IMR-90 (cell line): ENCODE measurements at regions not wholly inside any gene's neighbourhood (a gene's known extent, or its start where the extent isn't known, plus 50 kb on each side); places are given as distances from the start of the nearest gene placed in this dataset.
A peak's percentile ranks its signal among the peaks of the same experiment; 100 is the strongest.

Experiments
- ATAC-seq: fragments of 200-7000 bp; cut with Tn5 transposase; 2 replicates; pipeline ENCODE4 v1.9.1; 2020; ENCODE audit warnings: low read depth, mild to moderate bottlenecking, moderate library complexity
- BruUV-seq: library from RNA; stranded (reverse); fragments of 400-500 nt; replicated peaks from 2 replicates; lab custom pipeline; 2021; lab: Mats Ljungman, UMichigan
- CTCF ChIA-PET: fragments of 300-600 bp; formaldehyde crosslinking; extraction: SDS; loops from one replicate; lab custom pipeline; 2021; ENCODE audit warnings: antibody characterized with exemption; lab: Yijun Ruan, JAX
- POLR2A ChIA-PET: fragments of 300-600 bp; sonication (Branson Sonifier 250); formaldehyde crosslinking; loops from one replicate; lab custom pipeline; 2022; ENCODE audit warnings: antibody characterized with exemption; ENCODE audit not compliant: unreplicated experiment; lab: Charles Lee
- DNase-seq: peaks from one replicate; pipeline ENCODE4 v3.0.0; 2013
- H2AFZ ChIP-seq: replicated peaks from 2 replicates; pipeline ENCODE3; 2013; ENCODE audit warnings: low read length, mild to moderate bottlenecking; ENCODE audit not compliant: poor library complexity
- H2AK5ac ChIP-seq: 2 replicates; pipeline ENCODE4 v1.6.1; 2013; ENCODE audit warnings: low read depth, low read length, inconsistent platforms
- H2AK9ac ChIP-seq: replicated peaks from 2 replicates; pipeline ENCODE3; 2013; ENCODE audit warnings: mild to moderate bottlenecking, low read depth, low read length, moderate library complexity; ENCODE audit not compliant: poor library complexity
- H2BK120ac ChIP-seq: 2 replicates; pipeline ENCODE4 v1.6.1; 2013; ENCODE audit warnings: low read depth, low read length, inconsistent platforms
- H2BK15ac ChIP-seq: 3 replicates; pipeline ENCODE4 v1.6.1; 2013; ENCODE audit warnings: low read depth, low read length, inconsistent platforms
- H2BK20ac ChIP-seq: 2 replicates; pipeline ENCODE4 v1.6.1; 2013; ENCODE audit warnings: low read depth, mild to moderate bottlenecking, inconsistent platforms, low read length, moderate library complexity
- H2BK5ac ChIP-seq: 2 replicates; pipeline ENCODE4 v1.6.1; 2013; ENCODE audit warnings: mild to moderate bottlenecking, low read depth, low read length, inconsistent platforms; ENCODE audit not compliant: poor library complexity, severe bottlenecking
- H3K14ac ChIP-seq: replicated peaks from 2 replicates; pipeline ENCODE4 v1.6.1; 2013; ENCODE audit warnings: low read depth, low read length, inconsistent platforms
- H3K18ac ChIP-seq: 2 replicates; pipeline ENCODE4 v1.6.1; 2013; ENCODE audit warnings: low read depth, low read length, control low read depth
- H3K23ac ChIP-seq: 2 replicates; pipeline ENCODE4 v1.6.1; 2013; ENCODE audit warnings: low read depth, low read length, inconsistent platforms
- H3K27ac ChIP-seq: 2 replicates; pipeline ENCODE4 v1.5.1; 2013; ENCODE audit warnings: mild to moderate bottlenecking, control low read depth, low read length; ENCODE audit not compliant: insufficient read depth
- H3K27me3 ChIP-seq: 2 replicates; pipeline ENCODE4 v1.6.1; 2013; ENCODE audit warnings: low read length; ENCODE audit not compliant: control insufficient read depth, insufficient read depth
- H3K36me3 ChIP-seq: 2 replicates; pipeline ENCODE4 v1.6.1; 2013; ENCODE audit warnings: low read length, mixed read lengths; ENCODE audit not compliant: control insufficient read depth, insufficient read depth
- H3K4ac ChIP-seq: 2 replicates; pipeline ENCODE4 v1.6.1; 2013; ENCODE audit warnings: low read depth, low read length, inconsistent platforms
- H3K4me1 ChIP-seq: 2 replicates; pipeline ENCODE4 v1.6.1; 2013; ENCODE audit warnings: low read length, mixed read lengths; ENCODE audit not compliant: control insufficient read depth, insufficient read depth
- H3K4me2 ChIP-seq: 2 replicates; pipeline ENCODE4 v1.6.1; 2013; ENCODE audit warnings: low read depth, mild to moderate bottlenecking, control low read depth, low read length, moderate library complexity
- H3K4me3 ChIP-seq: 2 replicates; pipeline ENCODE4 v1.5.1; 2013; ENCODE audit warnings: low read depth, mild to moderate bottlenecking, control low read depth, low read length, moderate library complexity; ENCODE audit not compliant: insufficient read depth
- H3K56ac ChIP-seq: 2 replicates; pipeline ENCODE4 v1.6.1; 2013; ENCODE audit warnings: low read length, inconsistent platforms; ENCODE audit not compliant: insufficient read depth; ENCODE audit errors: extremely low read depth
- H3K79me1 ChIP-seq, 2 experiments: 2 replicates each; pipeline ENCODE4 v1.6.1; 2013; ENCODE audit warnings: low read length in 2 of 2, inconsistent platforms in 1 of 2, low read depth in 1 of 2
- H3K9ac ChIP-seq: 2 replicates; pipeline ENCODE4 v1.6.1; 2013; ENCODE audit warnings: low read depth, low read length, control low read depth
- H3K9me1 ChIP-seq: 2 replicates; pipeline ENCODE4 v1.6.1; 2013; ENCODE audit warnings: low read length, inconsistent platforms; ENCODE audit not compliant: insufficient read depth
- H3K9me3 ChIP-seq: 2 replicates; pipeline ENCODE4 v1.6.1; 2013; ENCODE audit warnings: low read length; ENCODE audit not compliant: control insufficient read depth, insufficient read depth
- H4K20me1 ChIP-seq: 2 replicates; pipeline ENCODE4 v1.6.1; 2013; ENCODE audit warnings: low read length, inconsistent platforms; ENCODE audit not compliant: insufficient read depth
- H4K5ac ChIP-seq: 2 replicates; pipeline ENCODE4 v1.6.1; 2013; ENCODE audit warnings: mild to moderate bottlenecking, low read depth, low read length, control low read depth
- H4K8ac ChIP-seq, 2 experiments: 2 replicates each; pipeline ENCODE4 v1.6.1; 2013; ENCODE audit warnings: low read depth in 2 of 2, low read length in 2 of 2, control low read depth in 1 of 2, inconsistent platforms in 1 of 2
- H4K91ac ChIP-seq: 2 replicates; pipeline ENCODE4 v1.6.1; 2013; ENCODE audit warnings: low read depth, low read length, inconsistent platforms; ENCODE audit not compliant: insufficient read depth
- BHLHE40 ChIP-seq: fragments of 150-350 bp; IDR thresholded peaks from 2 replicates; pipeline ENCODE4 v1.6.1; 2016; ENCODE audit warnings: mild to moderate bottlenecking, low read depth, low read length
- CEBPB ChIP-seq: IDR thresholded peaks from 2 replicates; pipeline ENCODE4 v1.6.1; 2012; ENCODE audit warnings: low read depth, low read length, improper control_type of control experiment
- CHD1 ChIP-seq: IDR thresholded peaks from 2 replicates; pipeline ENCODE4 v1.6.1; 2012; ENCODE audit warnings: low read depth, low read length, improper control_type of control experiment
- CTCF ChIP-seq: conservative IDR thresholded peaks from 2 replicates; pipeline ENCODE4 v1.5.1; 2012; ENCODE audit warnings: mild to moderate bottlenecking, low read depth, low read length, improper control_type of control experiment
- ELK1 ChIP-seq: fragments of 150-350 bp; IDR thresholded peaks from 2 replicates; pipeline ENCODE4 v1.6.1; 2016; ENCODE audit warnings: low read depth, mild to moderate bottlenecking, low read length, moderate library complexity, borderline replicate concordance
- FOS ChIP-seq: fragments of 150-350 bp; IDR thresholded peaks from 2 replicates; pipeline ENCODE4 v1.6.1; 2016; ENCODE audit warnings: low read depth, low read length
- MAFK ChIP-seq: IDR thresholded peaks from 2 replicates; pipeline ENCODE4 v1.6.1; 2012; ENCODE audit warnings: low read depth, low read length, improper control_type of control experiment
- MAZ ChIP-seq: IDR thresholded peaks from 2 replicates; pipeline ENCODE4 v1.6.1; 2012; ENCODE audit warnings: low read depth, mild to moderate bottlenecking, low read length, improper control_type of control experiment, moderate library complexity, borderline replicate concordance
- MXI1 ChIP-seq: IDR thresholded peaks from 2 replicates; pipeline ENCODE4 v1.6.1; 2012; ENCODE audit warnings: low read depth, mild to moderate bottlenecking, low read length, moderate library complexity, borderline replicate concordance
- POLR2A ChIP-seq: IDR thresholded peaks from 2 replicates; pipeline ENCODE4 v1.6.1; 2012; ENCODE audit warnings: mild to moderate bottlenecking, low read depth, low read length
- RAD21 ChIP-seq: IDR thresholded peaks from 2 replicates; pipeline ENCODE4 v1.6.1; 2012; ENCODE audit warnings: low read length, improper control_type of control experiment
- RCOR1 ChIP-seq: IDR thresholded peaks from 2 replicates; pipeline ENCODE4 v1.6.1; 2012; ENCODE audit warnings: mild to moderate bottlenecking, low read length, improper control_type of control experiment; ENCODE audit not compliant: insufficient replicate concordance
- RFX5 ChIP-seq: IDR thresholded peaks from 2 replicates; pipeline ENCODE4 v1.8.0; 2012; ENCODE audit warnings: low read depth, mild to moderate bottlenecking, low read length, moderate library complexity
- SMC3 ChIP-seq: fragments of 150-350 bp; IDR thresholded peaks from 2 replicates; pipeline ENCODE4 v1.6.1; 2016; ENCODE audit warnings: low read depth, mild to moderate bottlenecking, antibody characterized with exemption, low read length, moderate library complexity
- USF2 ChIP-seq: fragments of 150-350 bp; IDR thresholded peaks from 2 replicates; pipeline ENCODE4 v1.6.1; 2017; ENCODE audit warnings: mild to moderate bottlenecking, antibody characterized with exemption, low read length, low read depth
- WGBS, 2 experiments: methylation state at CpG; one replicate each; pipeline versions ENCODE4 v1.1.5 to v1.1.7; 2013; ENCODE audit warnings: missing lambda C conversion rate in 2 of 2; ENCODE audit not compliant: insufficient read length in 1 of 2; ENCODE audit errors: extremely low coverage in 2 of 2; 5-methylcytosine and 5-hydroxymethylcytosine counted together
- dilution Hi-C: fragments of 300-500 bp; cut with HindIII; formaldehyde crosslinking; loops from one replicate; pipeline ENCODE4 v1.14.3; 2018; ENCODE audit warnings: low sequenced_read_pairs; ENCODE audit not compliant: unreplicated experiment
- in situ Hi-C: fragments of 300-500 bp; cut with MboI; formaldehyde crosslinking; loops from 3 replicates; pipeline ENCODE4 v1.14.3; 2019; ENCODE audit warnings: low sequenced_read_pairs, inconsistent platforms, mixed read lengths
- intact Hi-C: fragments of 100-400 bp; cut with micrococcal nuclease; formaldehyde crosslinking; loops from 2 replicates; pipeline ENCODE4 v1.10.0; 2022

- Histone ChIP-seq H3K4ac (no peak overlapping the region), H4K20me1 (no peaks in the 10 kb centered on the region), H3K4me3 (no peak overlapping the region), H2AFZ (no peak overlapping the region), H3K4me2 (no peak overlapping the region), H4K91ac (0 out of 2 replicates have a peak overlapping the region, but pooled peaks have one; percentile 21), H3K9ac (no peak overlapping the region), H2AK5ac (no peak overlapping the region), H2AK9ac (no peak overlapping the region), H4K5ac (no peak overlapping the region), H2BK15ac (no peak overlapping the region), H3K56ac (no peak overlapping the region), H3K9me1 (no peaks in the 10 kb centered on the region), H2BK120ac (no peak overlapping the region), H3K18ac (no peak overlapping the region), H3K27me3 (no peaks in the 10 kb centered on the region), H3K9me3 (peaks cover 2% of the 10 kb centered on the region), H2BK5ac (no peak overlapping the region), H4K8ac (no peak overlapping the region), H3K4me1 (peaks cover 5% of the 10 kb centered on the region; the same call in 1 of the 2 replicates), H3K79me1 (no peaks in the 10 kb centered on the region), H3K27ac (no peak overlapping the region), H2BK20ac (0 out of 2 replicates have a peak overlapping the region, but pooled peaks have one; percentile 32), H3K14ac (0 out of 2 replicates have a peak overlapping the region, but pooled peaks have one; percentile 48), H3K36me3 (no peaks in the 10 kb centered on the region), H3K23ac (peak overlapping the region; percentile 16; the same call in 1 of the 2 replicates)
- dilution Hi-C loops (no loop called here), in situ Hi-C loops (no loop called here), intact Hi-C loops (no loop called here)
- DNase-seq (no peak), ATAC-seq (no peak)
- WGBS, 2 experiments: 66% methylated on average over 3 of the region's 3 CpGs; no CpG with 5 or more reads in 1 of the 2 experiments
- ChIA-PET CTCF (interaction anchor here (0.5 to 0.6 kb wide), 2 partner anchors 92 to 168 kb away, joined by 3 to 7 read pairs; no protein-coding TSS in a partner anchor), POLR2A (no interaction called here)
- no TSS peak for BruUV-seq
- TF ChIP-seq MAFK (no peak), SMC3 (no peak), BHLHE40 (no peak), MXI1 (no peak), USF2 (no peak), FOS (no peak), CHD1 (no peak), MAZ (no peak), ELK1 (no peak), CEBPB (no peak), RCOR1 (no peak), POLR2A (no peak), RFX5 (no peak), CTCF (no peak), RAD21 (no peak)
Observed at GRCh38 chr9:115196919-115197318, 79.0 kb upstream of the TNC start.
